Thyroid gland (tissue), 4 donors: ENCODE measurements at regions not wholly inside any gene's neighbourhood (a gene's known extent, or its start where the extent isn't known, plus 50 kb on each side); places are given as distances from the start of the nearest gene placed in this dataset.
"Not testable (repeated sequence)": the region's sequence is repeated elsewhere in the genome, so short reads cannot be mapped to it uniquely, and the experiment has no call there.

Experiments
- DNase-seq, 2 donors: peaks; one replicate each; pipeline ENCODE4 v3.0.0-alpha.2; 2019
- H3K27ac ChIP-seq, 3 donors: fragments of 200-600 bp; sonication (generic); 1 replicate in 2 of 3; 2 replicates in 1 of 3; pipeline ENCODE4 v1.5.1; 2016 to 2019; ENCODE audit warnings: mild to moderate bottlenecking in 1 of 3, moderate library complexity in 1 of 3
- H3K27me3 ChIP-seq: fragments of 200-600 bp; sonication (generic); one replicate; pipeline ENCODE4 v1.5.1; 2019
- H3K36me3 ChIP-seq, 2 donors: fragments of 200-600 bp; sonication (generic); one replicate each; pipeline ENCODE4 v1.5.1; 2016 to 2019
- H3K4me1 ChIP-seq, 2 donors: fragments of 200-600 bp; sonication (generic); one replicate each; pipeline ENCODE4 v1.5.1; 2017 to 2019
- H3K4me3 ChIP-seq, 3 donors: fragments of 200-600 bp; sonication (generic); replicated peaks in 1 of 3; 1 replicate in 2 of 3; 2 replicates in 1 of 3; pipeline ENCODE4 v1.5.1; 2016; ENCODE audit warnings: mild to moderate bottlenecking in 1 of 3
- H3K9me3 ChIP-seq: fragments of 200-600 bp; sonication (generic); one replicate; pipeline ENCODE4 v1.5.1; 2017
- POLR2A ChIP-seq, 2 donors: fragments of 450-650 bp; IDR thresholded peaks; one replicate each; pipeline ENCODE4 v1.6.1; 2017; ENCODE audit warnings: antibody characterized with exemption in 2 of 2, mild to moderate bottlenecking in 2 of 2, moderate library complexity in 1 of 2
- WGBS, 2 donors: methylation state at CpG; one replicate each; pipeline ENCODE4 v1.1.5; 2017; 5-methylcytosine and 5-hydroxymethylcytosine counted together
- intact Hi-C: fragments of 100-400 bp; cut with DNase I; formaldehyde crosslinking; loops from one replicate; pipeline ENCODE4 v1.15.1; 2023
- TF ChIP-seq, protein P1 (sequence below), 6 experiments: fragments of 200-600 bp in 3 of 6; fragments of 450-650 bp in 3 of 6; sonication (generic) in 3 of 6; IDR thresholded peaks; one replicate each; pipeline ENCODE4 v1.5.1; 2016 to 2019; ENCODE audit warnings: antibody characterized with exemption in 6 of 6, mild to moderate bottlenecking in 2 of 6, inconsistent platforms in 1 of 6, moderate library complexity in 1 of 6

DNA sequence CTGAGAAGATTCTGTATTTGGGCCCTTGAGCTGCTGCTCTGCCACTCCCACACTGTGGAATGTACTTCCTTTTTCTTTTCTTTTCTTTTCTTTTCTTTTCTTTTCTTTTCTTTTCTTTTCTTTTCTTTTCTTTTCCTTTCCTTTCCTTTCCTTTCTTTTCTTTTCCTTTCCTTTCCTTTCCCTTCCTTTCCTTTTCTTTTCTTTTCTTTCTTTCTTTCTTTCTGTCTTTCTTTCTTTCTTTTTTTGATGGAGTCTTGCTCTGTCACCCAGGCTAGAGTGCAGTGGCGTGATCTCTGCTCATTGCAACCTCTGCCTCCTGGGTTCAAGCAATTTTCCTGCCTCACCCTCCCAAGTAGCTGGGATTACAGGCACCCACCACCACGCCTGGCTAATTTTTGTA is 89.8 kb downstream of the DNAAF6 start:
- DNase-seq, H3K36me3 ChIP-seq, H3K4me1 ChIP-seq, H3K4me3 ChIP-seq, H3K9me3 ChIP-seq, intact Hi-C loops, H3K27ac ChIP-seq, H3K27me3 ChIP-seq: not testable (repeated sequence)
- WGBS, 2 donors = 85 to 100% methylated on average over 2 of the region's 2 CpGs

DNA sequence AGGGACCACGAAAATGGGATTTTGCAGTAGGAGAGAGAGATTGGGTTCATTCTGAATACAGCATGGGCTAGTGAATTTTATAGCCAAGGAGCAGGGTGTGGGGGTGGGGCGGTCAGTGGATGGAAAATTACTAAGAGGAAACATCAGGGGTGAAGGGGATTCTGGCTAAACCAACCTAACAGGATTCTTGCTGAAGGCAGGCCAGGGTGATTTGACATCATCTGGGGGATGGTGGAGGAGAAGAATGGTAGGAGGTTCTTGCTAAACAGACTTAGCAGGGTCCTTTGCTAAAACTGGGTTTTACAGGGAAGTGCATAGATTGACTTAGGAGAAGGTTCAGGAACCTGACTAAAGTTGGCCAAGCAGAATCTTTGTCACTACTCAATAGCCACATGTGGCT is 91.9 kb downstream of the DNAAF6 start:
- no peak overlapping the region for H3K4me3 ChIP-seq
- DNase-seq = no peak
- 84% methylated on average over 2 of the region's 2 CpGs for WGBS, 2 donors
- H3K9me3 ChIP-seq = no peaks in the 10 kb centered on the region
- intact Hi-C loops = no loop called here
- H3K4me1 ChIP-seq = no peaks in the 10 kb centered on the region
- no peaks in the 10 kb centered on the region for H3K27me3 ChIP-seq
- H3K27ac ChIP-seq = no peak overlapping the region
- no peaks in the 10 kb centered on the region for H3K36me3 ChIP-seq
- TF ChIP-seq, protein P1, sequence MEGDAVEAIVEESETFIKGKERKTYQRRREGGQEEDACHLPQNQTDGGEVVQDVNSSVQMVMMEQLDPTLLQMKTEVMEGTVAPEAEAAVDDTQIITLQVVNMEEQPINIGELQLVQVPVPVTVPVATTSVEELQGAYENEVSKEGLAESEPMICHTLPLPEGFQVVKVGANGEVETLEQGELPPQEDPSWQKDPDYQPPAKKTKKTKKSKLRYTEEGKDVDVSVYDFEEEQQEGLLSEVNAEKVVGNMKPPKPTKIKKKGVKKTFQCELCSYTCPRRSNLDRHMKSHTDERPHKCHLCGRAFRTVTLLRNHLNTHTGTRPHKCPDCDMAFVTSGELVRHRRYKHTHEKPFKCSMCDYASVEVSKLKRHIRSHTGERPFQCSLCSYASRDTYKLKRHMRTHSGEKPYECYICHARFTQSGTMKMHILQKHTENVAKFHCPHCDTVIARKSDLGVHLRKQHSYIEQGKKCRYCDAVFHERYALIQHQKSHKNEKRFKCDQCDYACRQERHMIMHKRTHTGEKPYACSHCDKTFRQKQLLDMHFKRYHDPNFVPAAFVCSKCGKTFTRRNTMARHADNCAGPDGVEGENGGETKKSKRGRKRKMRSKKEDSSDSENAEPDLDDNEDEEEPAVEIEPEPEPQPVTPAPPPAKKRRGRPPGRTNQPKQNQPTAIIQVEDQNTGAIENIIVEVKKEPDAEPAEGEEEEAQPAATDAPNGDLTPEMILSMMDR (IDR thresholded peaks at IDR 0.05) = no peak
- TF ChIP-seq POLR2A (IDR thresholded peaks at IDR 0.05) = no peak

DNA sequence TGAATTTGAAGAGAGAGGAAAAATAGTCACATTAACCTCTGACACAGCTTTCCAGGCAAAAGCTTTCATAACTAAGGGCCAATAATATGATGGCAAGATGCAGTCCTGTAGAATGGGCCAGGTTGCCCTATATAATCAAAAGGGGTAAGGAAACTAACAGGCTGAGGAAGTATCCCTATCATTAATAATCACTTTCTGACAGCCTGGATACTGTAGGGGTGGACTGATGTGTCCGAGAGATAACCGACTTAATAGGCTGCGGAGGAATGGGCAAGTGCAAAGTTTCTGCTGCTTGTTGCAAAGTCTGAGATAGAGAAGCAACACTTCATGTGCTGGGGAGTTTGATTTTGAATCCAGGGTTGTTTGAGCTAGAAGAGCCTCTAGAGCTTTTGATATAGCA is 94.8 kb downstream of the DNAAF6 start:
- Histone ChIP-seq H3K27me3 (no peaks in the 10 kb centered on the region), H3K36me3 (no peaks in the 10 kb centered on the region), H3K9me3 (no peaks in the 10 kb centered on the region), H3K4me1 (no peaks in the 10 kb centered on the region), H3K27ac (no peak overlapping the region), H3K4me3 (no peak overlapping the region)
- WGBS, 2 donors = 96 to 97% methylated on average over 3 of the region's 3 CpGs
- no peak for DNase-seq
- TF ChIP-seq POLR2A (IDR thresholded peaks at IDR 0.05) = no peak
- TF ChIP-seq, protein P1 (IDR thresholded peaks at IDR 0.05) = no peak
- intact Hi-C loops = no loop called here

DNA sequence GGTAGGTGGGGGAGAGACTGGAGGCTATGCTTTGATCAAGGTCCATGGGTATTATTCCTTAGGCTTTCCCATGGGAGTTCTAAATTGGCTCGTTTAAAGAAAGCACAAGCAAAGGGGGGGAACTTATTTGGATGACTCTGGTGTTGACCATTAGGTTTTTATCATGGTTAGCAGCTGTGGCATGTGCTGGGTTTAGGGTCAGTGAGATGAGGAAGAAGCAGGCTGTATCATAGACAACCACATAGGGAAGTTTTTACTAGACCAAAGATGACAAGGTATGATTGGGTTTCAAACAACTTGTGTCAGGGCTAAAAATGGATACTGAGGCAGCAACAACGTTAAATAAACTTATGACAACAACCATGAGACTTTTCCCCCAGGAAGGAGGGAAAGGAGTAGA is 97.7 kb downstream of the DNAAF6 start:
- 47 to 57% methylated on average over 2 of the region's 2 CpGs for WGBS, 2 donors
- no peak for TF ChIP-seq POLR2A (IDR thresholded peaks at IDR 0.05)
- TF ChIP-seq, protein P1 (IDR thresholded peaks at IDR 0.05) = no peak
- no peak for DNase-seq
- Histone ChIP-seq H3K4me1 (no peaks in the 10 kb centered on the region), H3K27ac (no peak overlapping the region), H3K9me3 (no peaks in the 10 kb centered on the region), H3K4me3 (no peak overlapping the region), H3K36me3 (no peaks in the 10 kb centered on the region), H3K27me3 (no peaks in the 10 kb centered on the region)
- intact Hi-C loops = no loop called here

DNA sequence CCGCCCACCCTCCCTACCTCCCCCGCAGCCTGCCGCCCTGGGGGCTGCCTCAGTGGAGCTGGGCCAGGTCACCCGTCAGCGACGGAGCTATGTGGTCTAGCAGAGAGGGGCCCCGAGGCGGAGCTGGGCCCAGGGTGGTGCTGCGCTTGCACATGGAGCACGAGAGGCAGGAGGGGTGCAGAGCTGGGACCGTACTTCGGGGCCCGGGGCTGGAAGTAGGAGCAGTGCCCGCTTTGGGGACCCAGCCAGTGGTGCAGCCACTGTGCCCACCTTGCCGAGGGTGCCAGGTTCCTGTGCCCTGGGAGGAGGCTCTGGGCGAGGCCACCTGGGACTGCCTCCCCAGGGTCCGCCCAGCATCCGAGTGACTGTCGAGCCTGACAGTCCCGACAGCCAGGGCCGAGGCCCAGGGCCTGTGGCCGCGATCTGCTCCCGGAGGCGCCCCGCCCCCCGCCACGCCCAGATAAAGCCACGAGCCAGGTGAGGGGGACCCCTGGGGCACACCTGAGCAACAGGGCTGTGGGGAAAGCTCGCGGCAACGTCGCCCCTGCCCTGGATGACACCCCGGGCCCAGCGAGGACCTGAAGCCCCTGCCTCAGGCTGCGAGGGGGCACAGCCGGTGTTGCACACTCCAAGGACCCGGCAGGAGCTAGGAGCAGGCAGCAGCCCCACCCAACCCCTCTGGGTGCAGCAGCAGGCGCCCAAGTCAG is 117.5 kb downstream of the DNAAF6 start:
- Histone ChIP-seq H3K9me3 (no peaks in the 10 kb centered on the region), H3K4me1 (no peaks in the 10 kb centered on the region), H3K27me3 (peaks cover 7% of the 10 kb centered on the region), H3K4me3 (no peak overlapping the region), H3K27ac (no peak overlapping the region), H3K36me3 (no peaks in the 10 kb centered on the region)
- 8% methylated on average over 5 of the region's 39 CpGs; no CpG with 5 or more reads in 1 of the 2 donors for WGBS, 2 donors
- no peak for TF ChIP-seq POLR2A (IDR thresholded peaks at IDR 0.05)
- TF ChIP-seq, protein P1 (IDR thresholded peaks at IDR 0.05) = no peak
- no peak for DNase-seq
- intact Hi-C loops = no loop called here
